Choroid plexus epithelial cell (primary cell): ENCODE measurements at regions not wholly inside any gene's neighbourhood (a gene's known extent, or its start where the extent isn't known, plus 50 kb on each side); places are given as distances from the start of the nearest gene placed in this dataset.
A peak's percentile ranks its signal among the peaks of the same experiment; 100 is the strongest.

ENCODE experiments used
- DNase-seq: peaks from one replicate; pipeline ENCODE4 v3.0.0-alpha.2; 2010; ENCODE audit warnings: low read depth
- H3K4me3 ChIP-seq: 2 replicates; pipeline ENCODE4 v1.5.1; 2011; ENCODE audit warnings: low read depth, mild to moderate bottlenecking, control low read depth, low read length, moderate library complexity
- TF ChIP-seq, protein P1 (sequence below): conservative IDR thresholded peaks from 2 replicates; pipeline ENCODE4 v1.5.1; 2011; ENCODE audit warnings: low read depth, mild to moderate bottlenecking, control low read depth, inconsistent platforms, low read length, moderate library complexity

DNA sequence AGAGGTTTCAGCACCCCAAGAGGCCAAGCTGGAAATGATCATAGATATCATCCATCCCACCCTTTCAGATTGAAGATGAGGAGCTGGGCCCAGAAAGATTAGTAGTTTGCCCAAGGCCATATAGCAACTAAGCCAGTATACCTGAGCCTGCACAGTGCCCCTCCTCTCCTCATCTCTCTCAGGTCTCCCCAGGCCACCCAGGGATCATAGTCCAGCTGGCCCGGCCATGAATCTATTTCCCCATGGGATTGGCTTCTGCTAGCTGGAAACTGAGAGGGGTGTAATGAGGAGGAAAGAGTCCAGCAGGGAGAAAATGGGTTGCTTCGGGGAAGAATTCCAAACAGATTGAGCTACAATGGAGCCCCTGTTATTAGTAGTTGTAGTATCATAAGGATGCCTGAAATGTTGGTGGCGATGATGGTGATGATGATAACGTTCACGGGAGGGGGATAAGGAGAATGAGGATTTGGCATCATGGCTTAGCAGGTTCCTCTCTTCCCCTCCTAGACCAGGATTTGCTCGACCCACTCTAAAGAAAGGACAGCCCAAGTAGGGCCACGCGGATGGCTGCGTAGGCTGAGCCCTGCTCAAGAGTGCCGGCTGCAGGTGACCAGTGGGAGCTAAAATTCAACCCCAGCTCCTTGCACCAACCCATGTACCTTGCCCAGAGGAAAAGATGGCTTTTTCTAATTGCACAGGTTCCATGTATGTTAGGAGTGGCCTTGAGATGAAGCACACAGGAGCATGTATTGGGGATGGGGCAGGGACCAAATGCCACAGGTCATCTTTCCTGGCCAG is 117.8 kb upstream of the PJA1 start:
- TF ChIP-seq, protein P1, sequence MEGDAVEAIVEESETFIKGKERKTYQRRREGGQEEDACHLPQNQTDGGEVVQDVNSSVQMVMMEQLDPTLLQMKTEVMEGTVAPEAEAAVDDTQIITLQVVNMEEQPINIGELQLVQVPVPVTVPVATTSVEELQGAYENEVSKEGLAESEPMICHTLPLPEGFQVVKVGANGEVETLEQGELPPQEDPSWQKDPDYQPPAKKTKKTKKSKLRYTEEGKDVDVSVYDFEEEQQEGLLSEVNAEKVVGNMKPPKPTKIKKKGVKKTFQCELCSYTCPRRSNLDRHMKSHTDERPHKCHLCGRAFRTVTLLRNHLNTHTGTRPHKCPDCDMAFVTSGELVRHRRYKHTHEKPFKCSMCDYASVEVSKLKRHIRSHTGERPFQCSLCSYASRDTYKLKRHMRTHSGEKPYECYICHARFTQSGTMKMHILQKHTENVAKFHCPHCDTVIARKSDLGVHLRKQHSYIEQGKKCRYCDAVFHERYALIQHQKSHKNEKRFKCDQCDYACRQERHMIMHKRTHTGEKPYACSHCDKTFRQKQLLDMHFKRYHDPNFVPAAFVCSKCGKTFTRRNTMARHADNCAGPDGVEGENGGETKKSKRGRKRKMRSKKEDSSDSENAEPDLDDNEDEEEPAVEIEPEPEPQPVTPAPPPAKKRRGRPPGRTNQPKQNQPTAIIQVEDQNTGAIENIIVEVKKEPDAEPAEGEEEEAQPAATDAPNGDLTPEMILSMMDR = peak; percentile 19
- H3K4me3 ChIP-seq = no peak overlapping the region
- no peak for DNase-seq

DNA sequence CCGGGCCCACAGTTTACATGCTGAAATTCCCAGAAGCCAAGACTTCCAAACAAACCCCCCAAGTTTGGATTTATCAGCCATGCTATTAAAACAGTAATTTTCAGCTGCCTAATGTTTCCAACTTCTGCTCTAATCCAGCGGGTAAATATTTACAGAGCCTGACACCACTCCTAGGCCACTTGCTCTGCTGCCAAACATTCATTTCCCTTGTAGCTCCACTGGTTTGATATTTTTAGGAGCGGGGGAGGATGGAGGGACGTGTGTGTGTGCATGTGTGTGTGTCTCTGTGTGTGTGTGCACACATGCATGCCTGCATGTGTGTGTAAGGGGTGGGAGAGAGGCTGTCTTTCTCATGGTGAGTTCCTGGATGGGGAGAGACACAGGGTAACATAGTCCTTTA is 115.7 kb upstream of the PJA1 start:
- no peak overlapping the region for H3K4me3 ChIP-seq
- TF ChIP-seq, protein P1 = no peak
- no peak for DNase-seq

DNA sequence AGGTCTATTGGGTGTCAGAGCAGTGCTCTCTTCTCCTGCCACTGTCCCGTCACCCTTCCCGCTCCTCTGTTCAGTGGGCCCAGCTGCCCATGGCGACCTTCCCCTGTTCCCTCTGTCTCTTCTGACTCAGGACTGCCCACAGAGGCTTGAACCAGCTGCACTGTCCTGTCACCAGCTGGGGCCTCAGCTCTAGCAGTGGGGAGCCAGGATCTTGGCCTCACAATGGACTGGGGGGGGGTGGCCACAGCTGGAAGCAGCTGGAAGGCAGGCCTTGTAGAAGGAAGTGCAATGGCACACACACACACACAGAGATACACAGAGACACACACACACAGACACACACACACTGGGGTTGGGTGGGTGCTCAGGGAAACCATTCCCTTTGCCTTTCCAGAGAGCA is 114.0 kb upstream of the PJA1 start:
- DNase-seq = no peak
- TF ChIP-seq, protein P1 = no peak

DNA sequence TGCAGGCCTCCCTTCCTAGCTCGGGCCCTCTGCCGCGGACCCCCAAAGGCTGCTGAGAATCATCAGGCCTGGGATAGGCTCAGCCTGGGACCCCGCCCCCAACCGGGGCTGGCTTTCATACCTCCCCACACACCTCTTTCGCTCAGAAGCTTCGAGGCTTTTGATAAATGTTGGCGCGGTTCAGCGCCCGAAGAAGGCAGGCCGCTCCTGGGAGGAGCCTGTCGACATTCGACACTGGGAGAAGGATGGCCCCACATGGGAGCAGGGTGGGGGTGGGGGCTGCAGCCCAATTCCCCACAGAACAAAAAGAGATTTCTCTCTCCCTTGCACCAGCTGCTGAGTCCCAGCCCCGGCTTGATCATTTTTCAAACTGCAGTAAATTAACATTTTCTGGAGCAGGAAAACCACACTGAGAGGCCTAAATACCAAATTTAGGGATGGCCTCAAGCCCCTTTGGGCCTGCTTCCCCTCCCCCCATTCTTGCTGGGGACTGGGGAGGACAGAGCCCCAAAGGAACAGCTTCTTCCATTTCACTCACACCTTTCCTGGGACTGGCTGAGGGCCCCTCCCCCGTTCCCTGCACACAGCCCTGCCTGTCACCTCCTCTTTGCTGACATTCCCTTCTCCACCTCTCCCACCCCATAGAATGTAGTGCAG is 112.9 kb upstream of the PJA1 start:
- H3K4me3 ChIP-seq = no peak overlapping the region
- TF ChIP-seq, protein P1 = no peak
- DNase-seq = no peak

More for the DNA sequence above, 114.0 kb upstream of the PJA1 start:
- H3K4me3 ChIP-seq = no peak overlapping the region

DNA sequence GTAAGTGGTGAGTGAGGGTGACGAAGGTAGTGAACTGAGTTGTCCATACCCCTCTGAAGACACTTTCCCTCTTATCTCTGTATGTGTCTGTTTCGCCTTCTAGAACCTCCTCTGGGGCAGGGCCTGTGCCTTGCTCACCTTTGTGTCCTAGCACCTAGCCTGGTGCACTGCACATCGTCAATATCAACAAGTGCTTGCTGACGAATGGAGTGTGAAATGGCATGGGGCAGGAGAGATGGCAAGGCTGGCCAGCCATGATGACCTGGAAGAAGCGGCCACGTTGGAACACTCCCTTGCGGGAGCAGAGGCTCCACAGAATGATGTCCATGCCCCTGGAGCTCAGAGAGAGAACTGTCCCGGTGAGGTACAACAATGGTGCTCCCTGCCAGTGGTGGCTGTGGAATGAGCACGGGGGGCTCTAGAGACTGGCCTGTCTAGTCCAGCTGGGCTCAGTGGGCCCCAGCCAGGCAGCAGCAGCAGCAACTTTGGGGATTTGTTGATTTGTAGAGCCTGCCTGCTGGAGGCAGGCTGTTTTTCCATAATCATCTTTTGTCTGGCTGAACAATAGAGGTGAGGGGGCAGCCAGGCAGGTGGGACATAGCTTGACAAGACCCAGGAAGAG is 112.2 kb upstream of the PJA1 start:
- no peak for DNase-seq
- TF ChIP-seq, protein P1 = no peak
- H3K4me3 ChIP-seq = no peak overlapping the region

DNA sequence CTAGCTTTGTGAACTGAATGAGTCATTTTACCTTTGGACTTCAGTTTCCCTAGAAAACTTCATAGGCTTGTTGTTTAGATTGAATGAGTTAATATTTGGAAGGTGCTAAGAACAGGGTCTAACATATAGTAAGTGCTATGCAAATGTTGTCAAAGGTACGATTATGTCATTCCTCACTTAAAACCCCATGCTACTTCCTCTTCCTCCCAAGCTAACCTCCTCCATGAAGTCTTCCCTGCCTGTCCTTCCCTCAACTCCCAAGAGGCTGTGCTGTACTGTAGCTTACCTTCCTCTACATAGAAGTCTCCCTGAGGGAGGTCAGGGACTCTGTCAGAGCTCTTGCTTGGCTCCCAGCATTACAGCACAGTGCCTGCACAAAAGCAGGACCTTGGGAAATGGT is 103.4 kb upstream of the PJA1 start:
- TF ChIP-seq, protein P1 = no peak
- no peak overlapping the region for H3K4me3 ChIP-seq
- DNase-seq = no peak

DNA sequence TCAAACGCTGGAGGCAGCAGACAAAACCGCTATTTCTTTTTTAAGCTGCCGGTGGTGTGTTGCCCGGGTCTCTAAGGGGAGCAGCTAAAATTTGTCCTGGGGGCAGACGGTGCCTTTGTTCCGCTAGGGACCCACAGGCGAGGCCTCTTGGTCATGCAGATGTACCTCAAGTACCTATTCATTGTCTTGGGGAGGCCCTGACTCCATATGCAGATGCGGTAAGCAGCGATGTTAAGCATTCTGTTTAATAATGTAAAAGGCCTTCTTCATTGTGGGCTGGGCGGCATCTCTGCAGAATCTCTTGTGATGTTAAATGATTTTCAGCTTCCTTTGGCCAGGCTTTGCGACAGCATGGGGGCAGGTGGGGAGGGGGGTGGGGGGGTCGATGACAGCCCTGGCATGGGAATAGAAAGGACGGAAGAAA is 98.9 kb upstream of the PJA1 start:
- no peak overlapping the region for H3K4me3 ChIP-seq
- no peak for DNase-seq
- TF ChIP-seq, protein P1 = no peak
